NB4 (cell line): ENCODE measurements at regions not wholly inside any gene's neighbourhood (a gene's known extent, or its start where the extent isn't known, plus 50 kb on each side); places are given as distances from the start of the nearest gene placed in this dataset.

Experiments
- CTCF ChIP-seq: IDR thresholded peaks from one replicate; pipeline ENCODE4 v1.5.1; 2012; ENCODE audit warnings: low read depth, low read length
- MAX ChIP-seq: IDR thresholded peaks from 2 replicates; pipeline ENCODE4 v1.6.1; 2011; ENCODE audit warnings: low read depth, low read length
- MYC ChIP-seq: IDR thresholded peaks from 2 replicates; pipeline ENCODE4 v1.6.1; 2011; ENCODE audit warnings: low read depth, low read length
- POLR2A ChIP-seq: IDR thresholded peaks from 2 replicates; pipeline ENCODE4 v1.6.1; 2011; ENCODE audit warnings: mild to moderate bottlenecking; ENCODE audit not compliant: insufficient read length; ENCODE audit errors: extremely low read depth

GRCh38 chr5:158389786-158390185 lies 530.8 kb upstream of the CLINT1 start:
- TF ChIP-seq CTCF = no peak
- no peak for TF ChIP-seq MYC
- TF ChIP-seq POLR2A = no peak
- TF ChIP-seq MAX = no peak
